ENCODE measurements at regions not wholly inside any gene's neighbourhood (a gene's known extent, or its start where the extent isn't known, plus 50 kb on each side); places are given as distances from the start of the nearest gene placed in this dataset.

DNA sequence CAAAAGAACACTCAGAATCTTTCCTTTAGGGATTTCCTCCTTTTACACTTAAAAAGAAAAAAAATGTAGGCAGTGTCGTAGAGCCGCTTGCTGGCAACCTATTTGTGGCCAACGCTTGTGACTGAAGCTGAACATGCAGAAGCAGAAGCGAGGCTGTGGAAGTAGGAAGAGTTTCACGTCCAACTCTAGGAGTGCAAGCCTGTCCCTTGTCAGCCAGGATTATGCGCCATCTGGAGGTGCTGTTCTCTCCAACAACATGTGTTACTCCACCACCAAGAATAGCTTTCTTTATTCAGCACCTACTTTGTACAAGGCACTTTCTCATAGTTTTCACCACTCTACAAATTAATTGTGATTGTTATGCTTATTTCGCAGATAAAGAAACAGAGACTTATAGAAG is 223.2 kb upstream of the LMCD1 start:
- TF ChIP-seq, protein P1, sequence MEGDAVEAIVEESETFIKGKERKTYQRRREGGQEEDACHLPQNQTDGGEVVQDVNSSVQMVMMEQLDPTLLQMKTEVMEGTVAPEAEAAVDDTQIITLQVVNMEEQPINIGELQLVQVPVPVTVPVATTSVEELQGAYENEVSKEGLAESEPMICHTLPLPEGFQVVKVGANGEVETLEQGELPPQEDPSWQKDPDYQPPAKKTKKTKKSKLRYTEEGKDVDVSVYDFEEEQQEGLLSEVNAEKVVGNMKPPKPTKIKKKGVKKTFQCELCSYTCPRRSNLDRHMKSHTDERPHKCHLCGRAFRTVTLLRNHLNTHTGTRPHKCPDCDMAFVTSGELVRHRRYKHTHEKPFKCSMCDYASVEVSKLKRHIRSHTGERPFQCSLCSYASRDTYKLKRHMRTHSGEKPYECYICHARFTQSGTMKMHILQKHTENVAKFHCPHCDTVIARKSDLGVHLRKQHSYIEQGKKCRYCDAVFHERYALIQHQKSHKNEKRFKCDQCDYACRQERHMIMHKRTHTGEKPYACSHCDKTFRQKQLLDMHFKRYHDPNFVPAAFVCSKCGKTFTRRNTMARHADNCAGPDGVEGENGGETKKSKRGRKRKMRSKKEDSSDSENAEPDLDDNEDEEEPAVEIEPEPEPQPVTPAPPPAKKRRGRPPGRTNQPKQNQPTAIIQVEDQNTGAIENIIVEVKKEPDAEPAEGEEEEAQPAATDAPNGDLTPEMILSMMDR (IDR thresholded peaks at IDR 0.05; ENCODE audit: low read length), result no peak
- no peak for TF ChIP-seq EZH2 (IDR thresholded peaks at IDR 0.05; ENCODE audit: borderline replicate concordance, low read length)

Measured in OCI-LY1 (cell line).